Caco-2 (cell line): ENCODE measurements at regions not wholly inside any gene's neighbourhood (a gene's known extent, or its start where the extent isn't known, plus 50 kb on each side); places are given as distances from the start of the nearest gene placed in this dataset.

Experiments
- BruUV-seq: library from RNA; stranded (reverse); fragments of 400-500 nt; replicated peaks from 2 replicates; lab custom pipeline; 2021; lab: Mats Ljungman, UMichigan
- CTCF ChIA-PET: fragments of 300-600 bp; sonication (Branson Sonifier 250); formaldehyde crosslinking; loops from one replicate; lab custom pipeline; 2022; ENCODE audit warnings: antibody characterized with exemption; lab: Charles Lee
- POLR2A ChIA-PET: fragments of 300-600 bp; sonication (Branson Sonifier 250); formaldehyde crosslinking; loops from one replicate; lab custom pipeline; 2022; ENCODE audit warnings: antibody characterized with exemption; lab: Charles Lee
- DNase-seq, 2 experiments: peaks; one replicate each; pipeline versions ENCODE4 v3.0.0 to v3.0.0-alpha.2; 2020 to 2022
- H3K27me3 ChIP-seq: replicated peaks from 2 replicates; pipeline ENCODE4 v1.6.0; 2011; ENCODE audit warnings: low read length; ENCODE audit not compliant: control insufficient read depth, insufficient read depth
- H3K36me3 ChIP-seq: 2 replicates; pipeline ENCODE4 v1.5.1; 2011; ENCODE audit warnings: low read length; ENCODE audit not compliant: control insufficient read depth, insufficient read depth
- H3K4me1 ChIP-seq: fragments of 250-450 bp; sonication (Bioruptor Pico); 2 replicates; pipeline ENCODE4 v1.5.1; 2020; ENCODE audit warnings: mild to moderate bottlenecking
- H3K4me3 ChIP-seq: 2 replicates; pipeline ENCODE4 v1.5.1; 2011; ENCODE audit warnings: low read depth, mild to moderate bottlenecking, control low read depth, low read length
- H3K9me3 ChIP-seq: fragments of 250-450 bp; sonication (Bioruptor Pico); 2 replicates; pipeline ENCODE4 v1.5.1; 2020; ENCODE audit warnings: mild to moderate bottlenecking, moderate library complexity
- H3K27ac Mint-ChIP-seq: one replicate; pipeline ENCODE4 v1.8.0; 2022; ENCODE audit warnings: mixed read lengths; ENCODE audit not compliant: unreplicated experiment
- H3K27me3 Mint-ChIP-seq: one replicate; pipeline ENCODE4 v1.8.0; 2022; ENCODE audit warnings: mixed read lengths; ENCODE audit not compliant: insufficient read depth, unreplicated experiment
- H3K36me3 Mint-ChIP-seq: one replicate; pipeline ENCODE4 v1.8.0; 2022; ENCODE audit warnings: mild to moderate bottlenecking, mixed read lengths; ENCODE audit not compliant: insufficient read depth, unreplicated experiment
- H3K4me1 Mint-ChIP-seq: one replicate; pipeline ENCODE4 v1.8.0; 2022; ENCODE audit warnings: low read depth, mixed read lengths; ENCODE audit not compliant: unreplicated experiment
- H3K4me3 Mint-ChIP-seq: one replicate; pipeline ENCODE4 v1.8.0; 2022; ENCODE audit warnings: mild to moderate bottlenecking, moderate library complexity, mixed read lengths; ENCODE audit not compliant: unreplicated experiment
- H3K9me3 Mint-ChIP-seq: one replicate; pipeline ENCODE4 v1.8.0; 2022; ENCODE audit warnings: mixed read lengths; ENCODE audit not compliant: unreplicated experiment
- CTCF ChIP-seq, 2 experiments: fragments of 200-600 bp in 1 of 2; IDR thresholded peaks; 1 replicate in 1 of 2; 2 replicates in 1 of 2; pipeline versions ENCODE4 v1.5.1 to v1.8.0; 2011 to 2022; ENCODE audit warnings: antibody characterized with exemption in 1 of 2, control low read depth in 1 of 2, inconsistent platforms in 1 of 2, low read depth in 1 of 2, low read length in 1 of 2, mild to moderate bottlenecking in 1 of 2, moderate library complexity in 1 of 2; ENCODE audit not compliant: insufficient read depth in 1 of 2, severe bottlenecking in 1 of 2, unreplicated experiment in 1 of 2
- intact Hi-C: fragments of 100-400 bp; cut with micrococcal nuclease; formaldehyde crosslinking; loops from one replicate; pipeline ENCODE4 v1.10.0; 2022; ENCODE audit not compliant: unreplicated experiment

- Mint-ChIP-seq H3K9me3 (no peaks in the 10 kb centered on the region), H3K4me3 (no peak overlapping the region), H3K27me3 (peaks cover 19% of the 10 kb centered on the region), H3K4me1 (no peaks in the 10 kb centered on the region), H3K27ac (no peak overlapping the region), H3K36me3 (no peaks in the 10 kb centered on the region)
- no peak for TF ChIP-seq CTCF (IDR thresholded peaks at IDR 0.05; ENCODE audit: insufficient read depth in 1 of 2, low read depth in 1 of 2, low read length in 1 of 2, severe bottlenecking in 1 of 2, unreplicated experiment in 1 of 2)
- intact Hi-C loops: no loop called here
- H3K9me3 ChIP-seq: no peaks in the 10 kb centered on the region
- no peaks in the 10 kb centered on the region for H3K27me3 ChIP-seq
- BruUV-seq: no TSS peak
- no peak overlapping the region for H3K4me3 ChIP-seq
- ChIA-PET POLR2A (no interaction called here), CTCF (no interaction called here)
- no peaks in the 10 kb centered on the region for H3K4me1 ChIP-seq
- H3K36me3 ChIP-seq: no peaks in the 10 kb centered on the region
- no peak for DNase-seq
These were observed 95.5 kb downstream of the CHD9NB start for GRCh38 chr16:52957199-52957598.

GRCh38 chr16:52956044-52956443, 96.7 kb downstream of the CHD9NB start:
- DNase-seq: no peak
- ChIA-PET POLR2A (no interaction called here), CTCF (no interaction called here)
- Histone ChIP-seq H3K9me3 (no peaks in the 10 kb centered on the region), H3K27me3 (no peaks in the 10 kb centered on the region), H3K4me3 (no peak overlapping the region), H3K36me3 (no peaks in the 10 kb centered on the region), H3K4me1 (no peaks in the 10 kb centered on the region)
- Mint-ChIP-seq H3K27me3 (peaks cover 19% of the 10 kb centered on the region), H3K27ac (no peak overlapping the region), H3K4me1 (no peaks in the 10 kb centered on the region), H3K4me3 (no peak overlapping the region), H3K9me3 (no peaks in the 10 kb centered on the region), H3K36me3 (no peaks in the 10 kb centered on the region)
- TF ChIP-seq CTCF (IDR thresholded peaks at IDR 0.05; ENCODE audit: insufficient read depth in 1 of 2, low read depth in 1 of 2, low read length in 1 of 2, severe bottlenecking in 1 of 2, unreplicated experiment in 1 of 2): no peak
- intact Hi-C loops: no loop called here
- no TSS peak for BruUV-seq

GRCh38 chr16:52953215-52953614, 99.5 kb downstream of the CHD9NB start:
- no peak for TF ChIP-seq CTCF (IDR thresholded peaks at IDR 0.05; ENCODE audit: insufficient read depth in 1 of 2, low read depth in 1 of 2, low read length in 1 of 2, severe bottlenecking in 1 of 2, unreplicated experiment in 1 of 2)
- Mint-ChIP-seq H3K27me3 (peaks cover 32% of the 10 kb centered on the region), H3K4me1 (no peaks in the 10 kb centered on the region), H3K9me3 (no peaks in the 10 kb centered on the region), H3K4me3 (no peak overlapping the region), H3K36me3 (no peaks in the 10 kb centered on the region), H3K27ac (no peak overlapping the region)
- ChIA-PET CTCF (no interaction called here), POLR2A (no interaction called here)
- intact Hi-C loops: no loop called here
- no TSS peak for BruUV-seq
- H3K27me3 ChIP-seq: no peaks in the 10 kb centered on the region
- H3K9me3 ChIP-seq: no peaks in the 10 kb centered on the region
- H3K36me3 ChIP-seq: no peaks in the 10 kb centered on the region
- no peak for DNase-seq
- no peak overlapping the region for H3K4me3 ChIP-seq
- no peaks in the 10 kb centered on the region for H3K4me1 ChIP-seq
